ENCODE measurements at regions not wholly inside any gene's neighbourhood (a gene's known extent, or its start where the extent isn't known, plus 50 kb on each side); places are given as distances from the start of the nearest gene placed in this dataset.

- H3K36me3 Mint-ChIP-seq (ENCODE audit: insufficient read depth): peaks cover 12% of the 10 kb centered on the region
- no peak overlapping the region for H3K4me3 Mint-ChIP-seq (ENCODE audit: low read depth)
- no peak for TF ChIP-seq CTCF (IDR thresholded peaks at IDR 0.05; ENCODE audit: unreplicated experiment)
- DNase-seq (ENCODE audit: low spot score, unreplicated experiment): no peak
- no peaks in the 10 kb centered on the region for H3K27me3 Mint-ChIP-seq
- H3K4me1 Mint-ChIP-seq (ENCODE audit: low read depth): peaks cover 7% of the 10 kb centered on the region
- peak overlapping the region; percentile 67 for H3K27ac Mint-ChIP-seq
- peaks cover 34% of the 10 kb centered on the region for H3K9me3 Mint-ChIP-seq (ENCODE audit: low read depth)
These were observed 363.9 kb downstream of the KCNJ3 start for GRCh38 chr2:155062250-155062921.

GRCh38 chr2:155060896-155061295 is 362.4 kb downstream of the KCNJ3 start:
- peaks cover 26% of the 10 kb centered on the region for H3K9me3 Mint-ChIP-seq (ENCODE audit: low read depth)
- no peak overlapping the region for H3K27ac Mint-ChIP-seq
- peaks cover 9% of the 10 kb centered on the region for H3K36me3 Mint-ChIP-seq (ENCODE audit: insufficient read depth)
- H3K4me1 Mint-ChIP-seq (ENCODE audit: low read depth): peaks cover 7% of the 10 kb centered on the region
- no peak for TF ChIP-seq CTCF (IDR thresholded peaks at IDR 0.05; ENCODE audit: unreplicated experiment)
- H3K27me3 Mint-ChIP-seq: no peaks in the 10 kb centered on the region
- DNase-seq (ENCODE audit: low spot score, unreplicated experiment): no peak
- H3K4me3 Mint-ChIP-seq (ENCODE audit: low read depth): no peak overlapping the region

DNA sequence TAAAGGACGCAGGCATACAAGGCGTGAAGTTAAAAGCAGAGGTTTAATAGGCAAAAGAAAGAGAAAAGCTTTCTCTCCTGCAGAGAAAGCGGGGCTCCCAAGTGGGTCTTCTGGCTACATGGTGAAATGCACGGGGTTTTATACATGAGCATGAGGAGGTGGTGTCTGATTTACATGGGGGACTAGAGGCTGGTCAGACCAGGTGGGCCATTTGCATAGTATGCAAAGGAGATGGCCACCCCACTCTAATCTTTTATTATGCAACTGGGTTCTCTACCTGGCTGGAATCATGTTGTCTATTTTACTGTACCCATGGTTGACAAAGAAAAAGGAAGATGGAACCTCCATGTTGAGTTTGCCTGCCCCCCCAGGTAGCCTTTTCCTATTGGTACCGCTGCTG is 356.2 kb downstream of the KCNJ3 start:
- no peaks in the 10 kb centered on the region for H3K27me3 Mint-ChIP-seq
- H3K4me1 Mint-ChIP-seq (ENCODE audit: low read depth): no peaks in the 10 kb centered on the region
- no peak for DNase-seq (ENCODE audit: low spot score, unreplicated experiment)
- H3K9me3 Mint-ChIP-seq (ENCODE audit: low read depth): peaks cover 19% of the 10 kb centered on the region
- peaks cover 2% of the 10 kb centered on the region for H3K36me3 Mint-ChIP-seq (ENCODE audit: insufficient read depth)
- no peak overlapping the region for H3K4me3 Mint-ChIP-seq (ENCODE audit: low read depth)
- no peak overlapping the region for H3K27ac Mint-ChIP-seq
- TF ChIP-seq CTCF (IDR thresholded peaks at IDR 0.05; ENCODE audit: unreplicated experiment): no peak

DNA sequence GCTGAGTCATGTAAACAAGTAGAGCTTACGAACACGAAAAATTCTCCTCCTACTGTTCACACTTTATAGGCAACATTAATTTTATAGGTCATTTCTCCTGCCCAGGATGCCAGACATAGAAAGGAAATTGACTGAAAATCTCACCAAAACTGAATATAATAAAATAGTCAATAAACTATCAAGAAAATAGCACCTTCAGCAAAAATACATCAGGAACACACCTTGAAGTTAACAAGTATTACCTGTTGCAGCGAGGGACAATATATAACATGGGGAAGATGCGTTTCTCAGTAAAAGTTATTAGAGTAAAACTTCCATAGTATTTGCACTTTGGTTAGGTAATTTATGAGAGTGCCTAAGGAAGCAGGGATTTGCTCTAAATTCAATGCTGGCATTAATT is 344.6 kb downstream of the KCNJ3 start:
- H3K4me3 Mint-ChIP-seq (ENCODE audit: low read depth): no peak overlapping the region
- TF ChIP-seq CTCF (IDR thresholded peaks at IDR 0.05; ENCODE audit: unreplicated experiment): no peak
- H3K36me3 Mint-ChIP-seq (ENCODE audit: insufficient read depth): peaks cover 2% of the 10 kb centered on the region
- DNase-seq (ENCODE audit: low spot score, unreplicated experiment): no peak
- H3K27me3 Mint-ChIP-seq: no peaks in the 10 kb centered on the region
- no peak overlapping the region for H3K27ac Mint-ChIP-seq
- peaks cover 22% of the 10 kb centered on the region for H3K9me3 Mint-ChIP-seq (ENCODE audit: low read depth)
- no peaks in the 10 kb centered on the region for H3K4me1 Mint-ChIP-seq (ENCODE audit: low read depth)

DNA sequence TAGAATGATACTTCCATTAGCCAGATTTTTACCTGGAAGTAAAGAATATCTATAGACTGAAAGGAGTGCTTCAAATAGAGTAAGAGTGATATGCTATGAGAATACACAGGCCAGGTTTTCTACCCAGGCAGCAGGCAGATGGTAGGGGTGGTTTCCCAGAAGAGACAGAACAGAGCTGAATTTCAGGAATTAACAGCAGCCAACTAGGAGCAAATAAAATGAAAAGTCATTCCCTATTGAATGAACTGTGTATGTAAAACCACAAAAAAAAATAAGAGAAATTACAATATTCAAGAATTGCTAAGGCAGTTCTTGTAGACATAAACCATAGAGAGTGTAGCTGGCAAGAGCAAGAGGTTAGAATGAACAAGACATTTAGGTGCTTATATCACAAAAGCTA is 336.8 kb downstream of the KCNJ3 start:
- H3K9me3 Mint-ChIP-seq (ENCODE audit: low read depth): peaks cover 12% of the 10 kb centered on the region
- no peak for TF ChIP-seq CTCF (IDR thresholded peaks at IDR 0.05; ENCODE audit: unreplicated experiment)
- no peaks in the 10 kb centered on the region for H3K27me3 Mint-ChIP-seq
- H3K4me1 Mint-ChIP-seq (ENCODE audit: low read depth): peaks cover 2% of the 10 kb centered on the region
- DNase-seq (ENCODE audit: low spot score, unreplicated experiment): no peak
- H3K36me3 Mint-ChIP-seq (ENCODE audit: insufficient read depth): no peaks in the 10 kb centered on the region
- no peak overlapping the region for H3K27ac Mint-ChIP-seq
- no peak overlapping the region for H3K4me3 Mint-ChIP-seq (ENCODE audit: low read depth)

All from progenitor cell of endocrine pancreas (in vitro differentiated cells).